Naive thymus-derived CD4-positive, alpha-beta T cell (primary cell): ENCODE measurements at regions not wholly inside any gene's neighbourhood (a gene's known extent, or its start where the extent isn't known, plus 50 kb on each side); places are given as distances from the start of the nearest gene placed in this dataset.

Experiments
- ATAC-seq: fragments of 150-1000 bp; cut with Tn5 transposase; 2 replicates; pipeline ENCODE4 v1.10.0; 2021; ENCODE audit warnings: mild to moderate bottlenecking, moderate library complexity
- CTCF ChIA-PET: fragments of 350-600 bp; sonication (Branson Sonifier 250); formaldehyde crosslinking; loops from one replicate; lab custom pipeline; 2021; ENCODE audit warnings: antibody characterized with exemption; lab: Charles Lee
- POLR2A ChIA-PET: fragments of 350-600 bp; sonication (Branson Sonifier 250); formaldehyde crosslinking; loops from one replicate; lab custom pipeline; 2021; ENCODE audit warnings: antibody characterized with exemption, inconsistent platforms; lab: Charles Lee
- DNase-seq, 9 donors: peaks; one replicate each; pipeline versions ENCODE4 v3.0.0 to v3.0.0-alpha.2; 2020 to 2022; ENCODE audit warnings: mixed read lengths in 1 of 9
- H3K27ac ChIP-seq: one replicate; pipeline ENCODE4 v1.7.0; 2013; ENCODE audit warnings: mild to moderate bottlenecking, low read depth, low read length, moderate library complexity
- H3K27me3 ChIP-seq, 2 donors: one replicate each; pipeline ENCODE4 v1.7.0; 2013; ENCODE audit warnings: low read length in 2 of 2, mild to moderate bottlenecking in 2 of 2, moderate library complexity in 2 of 2; ENCODE audit not compliant: control insufficient read depth in 2 of 2, insufficient read depth in 2 of 2
- H3K36me3 ChIP-seq, 3 experiments: 1 replicate in 2 of 3; 2 replicates in 1 of 3; pipeline ENCODE4 v1.7.0; 2013; ENCODE audit warnings: low read length in 3 of 3, mild to moderate bottlenecking in 3 of 3, moderate library complexity in 1 of 3; ENCODE audit not compliant: insufficient read depth in 3 of 3, control insufficient read depth in 2 of 3
- H3K4me1 ChIP-seq, 2 donors: one replicate each; pipeline ENCODE4 v1.7.0; 2013; ENCODE audit warnings: low read length in 2 of 2, mild to moderate bottlenecking in 2 of 2, moderate library complexity in 1 of 2; ENCODE audit not compliant: control insufficient read depth in 2 of 2, insufficient read depth in 2 of 2
- H3K4me3 ChIP-seq: 2 replicates; pipeline ENCODE4 v1.7.0; 2013; ENCODE audit warnings: mild to moderate bottlenecking, low read length
- H3K9me3 ChIP-seq, 3 experiments: 1 replicate in 2 of 3; 2 replicates in 1 of 3; pipeline ENCODE4 v1.7.0; 2013; ENCODE audit warnings: low read length in 3 of 3; ENCODE audit not compliant: control insufficient read depth in 2 of 3
- H3K27ac Mint-ChIP-seq, 9 donors: one replicate each; pipeline ENCODE4 v1.8.0; 2020 to 2022; ENCODE audit warnings: mixed read lengths in 9 of 9, mild to moderate bottlenecking in 8 of 9, moderate library complexity in 5 of 9, inconsistent platforms in 2 of 9
- H3K27me3 Mint-ChIP-seq, 5 donors: one replicate each; pipeline ENCODE4 v1.8.0; 2021 to 2022; ENCODE audit warnings: mixed read lengths in 5 of 5, mild to moderate bottlenecking in 1 of 5
- H3K36me3 Mint-ChIP-seq, 5 donors: one replicate each; pipeline ENCODE4 v1.8.0; 2020 to 2022; ENCODE audit warnings: mixed read lengths in 5 of 5, mild to moderate bottlenecking in 3 of 5, inconsistent platforms in 1 of 5
- H3K4me1 Mint-ChIP-seq, 7 donors: one replicate each; pipeline ENCODE4 v1.8.0; 2020 to 2022; ENCODE audit warnings: mixed read lengths in 7 of 7, mild to moderate bottlenecking in 3 of 7, inconsistent platforms in 1 of 7
- H3K4me3 Mint-ChIP-seq, 10 donors: one replicate each; pipeline ENCODE4 v1.8.0; 2020 to 2022; ENCODE audit warnings: mild to moderate bottlenecking in 10 of 10, mixed read lengths in 10 of 10, moderate library complexity in 6 of 10, inconsistent platforms in 2 of 10
- H3K9me3 Mint-ChIP-seq, 11 donors: one replicate each; pipeline ENCODE4 v1.8.0; 2020 to 2022; ENCODE audit warnings: mixed read lengths in 11 of 11, mild to moderate bottlenecking in 4 of 11, inconsistent platforms in 1 of 11, moderate library complexity in 1 of 11
- intact Hi-C, 2 donors: fragments of 100-400 bp; cut with micrococcal nuclease; formaldehyde crosslinking; loops; one replicate each; pipeline ENCODE4 v1.15.1; 2023

DNA sequence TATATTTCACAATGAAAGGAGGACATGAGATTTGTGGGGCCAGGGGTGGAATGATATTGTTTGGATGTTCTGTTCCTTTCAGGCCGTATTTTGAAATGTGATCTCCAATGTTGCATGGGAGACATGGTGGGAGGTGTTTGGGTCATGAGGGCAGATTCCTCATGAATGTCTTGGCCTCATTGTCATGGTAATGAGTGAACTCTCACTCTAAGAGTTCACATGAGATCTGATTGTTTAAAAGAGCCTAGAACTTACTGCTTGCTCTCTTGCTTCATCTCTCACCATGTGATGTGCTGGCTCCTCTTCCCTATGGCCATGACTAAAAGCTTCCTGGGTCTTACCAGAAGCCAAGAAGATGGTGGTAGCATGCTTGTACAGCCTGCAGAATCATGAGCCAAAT is 1183.0 kb downstream of the TECRL start:
- Mint-ChIP-seq H3K27me3 (no peaks in the 10 kb centered on the region), H3K4me3 (no peak overlapping the region), H3K27ac (no peak overlapping the region), H3K9me3 (peaks cover 3 to 31% (median 11%) of the 10 kb centered on the region in 11 donors), H3K36me3 (no peaks in the 10 kb centered on the region), H3K4me1 (no peaks in the 10 kb centered on the region)
- Histone ChIP-seq H3K27me3 (no peaks in the 10 kb centered on the region), H3K36me3 (no peaks in the 10 kb centered on the region), H3K27ac (no peak overlapping the region), H3K4me3 (no peak overlapping the region), H3K4me1 (no peaks in the 10 kb centered on the region), H3K9me3 (peaks cover 0 to 6% (median 0%) of the 10 kb centered on the region in 3 experiments)
- ChIA-PET CTCF (no interaction called here), POLR2A (no interaction called here)
- no peak for DNase-seq
- intact Hi-C loops = no loop called here
- ATAC-seq = no peak

DNA sequence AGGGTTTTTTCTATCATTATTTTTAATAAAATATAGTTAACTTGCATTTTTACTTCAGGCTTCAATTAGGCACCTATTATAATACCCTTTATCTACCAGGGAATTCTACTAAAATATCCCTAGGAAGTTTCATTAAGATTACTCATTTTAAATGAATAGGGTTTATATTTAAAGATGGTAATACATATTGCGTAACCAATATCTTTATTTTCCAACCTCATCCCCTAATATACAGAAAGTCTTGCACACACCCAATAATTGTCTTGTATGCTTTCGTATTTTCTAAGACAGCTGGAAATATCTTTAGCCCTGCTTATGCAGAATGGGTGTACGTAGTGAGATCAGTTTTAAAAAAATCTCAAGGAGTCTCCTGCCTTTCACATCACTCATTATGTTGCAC is 1186.8 kb downstream of the TECRL start:
- Histone ChIP-seq H3K27me3 (no peaks in the 10 kb centered on the region), H3K4me3 (no peak overlapping the region), H3K36me3 (no peaks in the 10 kb centered on the region), H3K9me3 (peaks cover 0 to 6% (median 0%) of the 10 kb centered on the region in 3 experiments), H3K27ac (no peak overlapping the region), H3K4me1 (no peaks in the 10 kb centered on the region)
- no peak for DNase-seq
- ChIA-PET CTCF (no interaction called here), POLR2A (no interaction called here)
- Mint-ChIP-seq H3K36me3 (peaks cover 0 to 8% (median 0%) of the 10 kb centered on the region in 5 donors), H3K27me3 (no peaks in the 10 kb centered on the region), H3K4me1 (no peaks in the 10 kb centered on the region), H3K4me3 (no peak overlapping the region), H3K9me3 (peaks cover 2 to 41% (median 16%) of the 10 kb centered on the region in 11 donors), H3K27ac (no peak overlapping the region)
- intact Hi-C loops = no loop called here
- ATAC-seq = no peak

DNA sequence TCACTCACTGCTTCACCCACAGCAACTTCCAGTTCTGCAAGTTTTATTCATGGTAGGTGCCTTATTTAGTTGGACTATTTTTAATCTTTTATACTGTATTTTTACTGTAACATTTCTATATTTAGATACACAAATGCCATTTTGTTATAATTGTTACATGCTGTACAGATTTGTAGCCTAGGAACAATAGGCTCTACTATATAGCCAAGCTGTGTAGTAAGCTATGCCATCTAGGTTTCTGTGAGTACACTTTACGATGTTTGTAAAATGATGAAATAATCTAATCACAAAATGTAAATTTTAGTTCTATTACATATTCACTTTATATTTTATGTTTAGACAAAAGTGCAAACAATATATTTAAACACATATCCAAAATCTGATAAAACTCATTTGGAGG is 1187.8 kb downstream of the TECRL start:
- peaks cover 0 to 44% (median 20%) of the 10 kb centered on the region in 11 donors for H3K9me3 Mint-ChIP-seq
- DNase-seq = no peak
- intact Hi-C loops = no loop called here
- no peaks in the 10 kb centered on the region for H3K27me3 Mint-ChIP-seq
- no peaks in the 10 kb centered on the region for H3K36me3 ChIP-seq
- no peaks in the 10 kb centered on the region for H3K4me1 ChIP-seq
- no peak overlapping the region for H3K4me3 ChIP-seq
- ChIA-PET POLR2A (no interaction called here), CTCF (no interaction called here)
- no peak overlapping the region for H3K4me3 Mint-ChIP-seq
- H3K27me3 ChIP-seq = no peaks in the 10 kb centered on the region
- H3K36me3 Mint-ChIP-seq = peaks cover 0 to 8% (median 0%) of the 10 kb centered on the region in 5 donors
- no peak overlapping the region for H3K27ac ChIP-seq
- H3K9me3 ChIP-seq = peaks cover 0 to 6% (median 0%) of the 10 kb centered on the region in 3 experiments
- no peak overlapping the region for H3K27ac Mint-ChIP-seq
- no peak for ATAC-seq
- no peaks in the 10 kb centered on the region for H3K4me1 Mint-ChIP-seq

DNA sequence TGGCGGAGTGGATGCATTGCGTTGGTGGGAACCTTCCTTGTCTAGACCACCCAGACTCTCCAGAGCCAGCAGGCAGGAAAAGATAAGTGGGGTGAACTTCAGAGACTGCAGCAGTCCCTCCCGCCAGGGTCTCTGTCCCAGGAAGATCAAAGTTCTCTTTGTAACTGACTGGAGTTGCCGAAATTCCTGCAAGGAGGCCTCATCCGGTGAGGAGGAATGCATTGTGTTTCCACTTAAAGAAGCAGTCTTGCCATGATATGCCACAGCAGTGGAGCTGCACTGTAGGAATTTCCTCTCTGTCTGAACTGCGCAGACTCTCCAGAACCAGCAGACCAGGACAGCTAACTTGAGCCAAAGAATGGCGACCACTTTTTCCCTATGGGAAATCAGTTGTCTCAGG is 1190.4 kb downstream of the TECRL start:
- no peaks in the 10 kb centered on the region for H3K4me1 ChIP-seq
- CTCF ChIA-PET = no interaction called here

DNA sequence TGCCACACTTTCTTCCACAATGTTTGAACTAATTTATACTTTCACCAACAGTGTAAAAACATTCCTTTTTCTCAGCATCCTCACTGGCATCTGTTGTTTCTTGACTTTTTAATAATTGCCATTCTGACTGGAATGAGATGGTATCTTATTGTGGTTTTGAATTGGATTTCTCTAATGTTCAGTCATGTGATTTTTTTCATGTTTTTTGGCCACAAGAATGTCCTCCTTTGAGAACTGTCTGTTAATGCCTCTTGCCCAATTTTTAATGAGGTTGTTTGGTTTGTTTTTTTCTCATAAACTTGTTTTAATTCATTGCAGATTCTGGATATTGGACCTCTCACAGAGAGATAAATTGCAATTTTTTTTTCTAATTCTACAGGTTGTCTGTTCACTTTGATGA is 1195.2 kb downstream of the TECRL start:
- Mint-ChIP-seq H3K4me1 (no peaks in the 10 kb centered on the region), H3K4me3 (no peak overlapping the region), H3K36me3 (peaks cover 0 to 4% (median 0%) of the 10 kb centered on the region in 5 donors), H3K27me3 (no peaks in the 10 kb centered on the region), H3K9me3 (peaks cover 0 to 54% (median 20%) of the 10 kb centered on the region in 11 donors), H3K27ac (no peak overlapping the region)
- intact Hi-C loops = no loop called here
- Histone ChIP-seq H3K27me3 (no peaks in the 10 kb centered on the region), H3K36me3 (no peaks in the 10 kb centered on the region), H3K4me1 (no peaks in the 10 kb centered on the region), H3K9me3 (no peaks in the 10 kb centered on the region), H3K4me3 (no peak overlapping the region), H3K27ac (no peak overlapping the region)
- DNase-seq (no peak), ATAC-seq (no peak)
- POLR2A ChIA-PET = no interaction called here
- CTCF ChIA-PET = no interaction called here

More for the DNA sequence above, 1190.4 kb downstream of the TECRL start:
- Histone ChIP-seq H3K27ac (no peak overlapping the region), H3K27me3 (no peaks in the 10 kb centered on the region), H3K36me3 (no peaks in the 10 kb centered on the region), H3K9me3 (no peaks in the 10 kb centered on the region), H3K4me3 (no peak overlapping the region)
- no peak overlapping the region for H3K4me3 Mint-ChIP-seq
- no peak overlapping the region for H3K27ac Mint-ChIP-seq
- POLR2A ChIA-PET = no interaction called here
- H3K36me3 Mint-ChIP-seq = peaks cover 0 to 8% (median 0%) of the 10 kb centered on the region in 5 donors
- H3K9me3 Mint-ChIP-seq = peaks cover 0 to 57% (median 24%) of the 10 kb centered on the region in 11 donors
- no peaks in the 10 kb centered on the region for H3K4me1 Mint-ChIP-seq
- H3K27me3 Mint-ChIP-seq = no peaks in the 10 kb centered on the region
- DNase-seq = no peak
- no peak for ATAC-seq
- intact Hi-C loops = no loop called here

DNA sequence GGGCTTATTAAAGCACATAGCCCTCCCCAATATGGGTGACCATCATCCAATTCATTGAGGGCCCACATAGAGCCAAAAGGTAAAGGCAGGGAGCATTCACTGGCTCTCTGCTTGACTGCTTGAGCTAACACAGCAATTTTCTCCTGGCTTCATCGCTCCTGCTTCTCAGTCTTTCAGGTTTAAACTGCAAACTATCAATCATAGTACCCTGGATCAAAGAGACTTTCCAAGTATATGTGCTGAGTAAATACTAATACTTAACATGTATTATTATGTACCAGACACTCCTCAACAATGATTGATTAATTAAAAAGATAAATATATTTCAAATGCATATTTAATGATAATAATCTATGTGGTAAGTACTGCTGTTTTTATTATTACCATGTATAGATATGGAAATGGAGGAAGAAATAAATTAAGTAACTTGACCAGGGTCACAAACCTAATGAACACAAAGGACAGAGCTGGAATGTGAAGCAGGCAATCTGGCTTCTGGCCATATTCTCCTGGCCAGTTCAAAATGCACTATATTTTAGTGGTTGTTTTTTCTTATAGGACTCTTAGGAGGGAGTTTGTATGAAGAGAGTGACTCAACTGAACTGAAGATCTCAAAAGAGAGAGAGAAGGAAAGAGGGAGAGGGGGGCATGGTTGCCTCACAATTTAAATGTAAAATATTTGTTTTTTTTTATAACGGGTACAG is 1197.3 kb downstream of the TECRL start:
- no peak overlapping the region for H3K27ac ChIP-seq
- no peak for DNase-seq

DNA sequence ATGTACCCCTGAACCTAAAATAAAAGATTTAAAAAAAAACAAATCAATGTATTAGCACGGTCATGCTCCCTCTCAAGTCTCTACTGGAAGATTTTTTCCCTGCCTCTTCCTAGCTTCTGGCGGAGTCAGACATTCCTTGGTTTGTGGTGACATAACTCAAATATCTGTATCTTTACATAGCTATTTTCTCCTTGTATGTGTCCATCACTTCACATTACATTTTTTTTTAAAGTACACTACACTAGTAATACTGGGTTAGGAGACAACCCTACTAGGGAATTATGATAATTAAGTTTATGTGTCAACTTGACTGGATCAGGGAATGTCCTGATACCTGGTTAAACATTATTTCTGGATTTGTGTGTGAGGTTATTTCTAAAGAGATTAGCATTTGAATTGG is 1197.9 kb downstream of the TECRL start:
- Mint-ChIP-seq H3K36me3 (no peaks in the 10 kb centered on the region), H3K9me3 (peaks cover 0 to 37% (median 14%) of the 10 kb centered on the region in 11 donors), H3K27me3 (no peaks in the 10 kb centered on the region), H3K4me3 (no peak overlapping the region), H3K4me1 (no peaks in the 10 kb centered on the region), H3K27ac (no peak overlapping the region)
- ATAC-seq = no peak
- no peak for DNase-seq
- Histone ChIP-seq H3K4me3 (no peak overlapping the region), H3K9me3 (peaks cover 0 to 3% (median 0%) of the 10 kb centered on the region in 3 experiments), H3K27me3 (no peaks in the 10 kb centered on the region), H3K27ac (no peak overlapping the region), H3K36me3 (no peaks in the 10 kb centered on the region), H3K4me1 (no peaks in the 10 kb centered on the region)
- CTCF ChIA-PET = no interaction called here
- intact Hi-C loops = no loop called here
- POLR2A ChIA-PET = no interaction called here

More for the DNA sequence above, 1197.3 kb downstream of the TECRL start:
- Mint-ChIP-seq H3K4me1 (no peaks in the 10 kb centered on the region), H3K36me3 (no peaks in the 10 kb centered on the region), H3K4me3 (no peak overlapping the region), H3K9me3 (peaks cover 0 to 41% (median 18%) of the 10 kb centered on the region in 11 donors), H3K27me3 (no peaks in the 10 kb centered on the region), H3K27ac (no peak overlapping the region)
- Histone ChIP-seq H3K4me1 (no peaks in the 10 kb centered on the region), H3K27me3 (no peaks in the 10 kb centered on the region), H3K4me3 (no peak overlapping the region), H3K9me3 (peaks cover 0 to 3% (median 0%) of the 10 kb centered on the region in 3 experiments), H3K36me3 (no peaks in the 10 kb centered on the region)
- POLR2A ChIA-PET = no interaction called here
- ATAC-seq = no peak
- intact Hi-C loops = no loop called here
- CTCF ChIA-PET = no interaction called here
